ENCODE measurements at regions not wholly inside any gene's neighbourhood (a gene's known extent, or its start where the extent isn't known, plus 50 kb on each side); places are given as distances from the start of the nearest gene placed in this dataset.

DNA sequence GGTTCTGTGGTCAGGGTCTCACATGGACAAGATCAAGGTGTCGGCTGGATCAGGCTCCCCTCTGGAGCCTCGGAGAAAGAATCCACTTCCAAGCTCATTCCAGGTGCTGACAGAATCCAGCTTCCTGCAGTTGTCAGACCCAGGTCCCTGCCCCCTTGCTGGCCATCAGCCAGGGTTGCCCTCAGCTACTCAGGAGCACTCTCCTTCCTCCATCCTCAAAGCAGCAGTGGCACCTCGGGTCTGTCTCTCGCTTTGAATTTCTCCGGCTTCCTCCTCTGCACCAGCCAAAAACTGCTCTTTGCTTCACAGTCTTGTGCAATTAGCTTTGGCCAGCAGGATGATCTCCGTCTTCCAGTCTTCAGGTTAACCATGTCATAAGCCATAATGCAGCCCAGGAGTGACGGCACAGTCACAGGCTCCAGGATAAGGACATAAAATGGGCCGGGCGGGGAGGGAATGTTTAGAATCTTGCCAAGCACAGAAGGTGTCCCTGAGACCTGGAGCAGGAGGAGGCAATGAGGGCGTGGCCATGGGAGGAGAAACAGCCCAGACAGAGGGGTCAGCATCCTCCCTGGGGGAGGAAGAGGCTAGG lies 79.4 kb upstream of the SLC25A33 start:
- TF ChIP-seq, protein P1, sequence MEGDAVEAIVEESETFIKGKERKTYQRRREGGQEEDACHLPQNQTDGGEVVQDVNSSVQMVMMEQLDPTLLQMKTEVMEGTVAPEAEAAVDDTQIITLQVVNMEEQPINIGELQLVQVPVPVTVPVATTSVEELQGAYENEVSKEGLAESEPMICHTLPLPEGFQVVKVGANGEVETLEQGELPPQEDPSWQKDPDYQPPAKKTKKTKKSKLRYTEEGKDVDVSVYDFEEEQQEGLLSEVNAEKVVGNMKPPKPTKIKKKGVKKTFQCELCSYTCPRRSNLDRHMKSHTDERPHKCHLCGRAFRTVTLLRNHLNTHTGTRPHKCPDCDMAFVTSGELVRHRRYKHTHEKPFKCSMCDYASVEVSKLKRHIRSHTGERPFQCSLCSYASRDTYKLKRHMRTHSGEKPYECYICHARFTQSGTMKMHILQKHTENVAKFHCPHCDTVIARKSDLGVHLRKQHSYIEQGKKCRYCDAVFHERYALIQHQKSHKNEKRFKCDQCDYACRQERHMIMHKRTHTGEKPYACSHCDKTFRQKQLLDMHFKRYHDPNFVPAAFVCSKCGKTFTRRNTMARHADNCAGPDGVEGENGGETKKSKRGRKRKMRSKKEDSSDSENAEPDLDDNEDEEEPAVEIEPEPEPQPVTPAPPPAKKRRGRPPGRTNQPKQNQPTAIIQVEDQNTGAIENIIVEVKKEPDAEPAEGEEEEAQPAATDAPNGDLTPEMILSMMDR (IDR thresholded peaks at IDR 0.05), result no peak
- TF ChIP-seq POLR2A (IDR thresholded peaks at IDR 0.05; ENCODE audit: low read depth) (no peak), POLR2AphosphoS5 (IDR thresholded peaks at IDR 0.05) (peak in 1 of 2 donors; percentile 46), EP300 (IDR thresholded peaks at IDR 0.05) (no peak)

Measured in esophagus muscularis mucosa (tissue), 4 donors.